ENCODE measurements at regions not wholly inside any gene's neighbourhood (a gene's known extent, or its start where the extent isn't known, plus 50 kb on each side); places are given as distances from the start of the nearest gene placed in this dataset.
"Not testable (repeated sequence)": the region's sequence is repeated elsewhere in the genome, so short reads cannot be mapped to it uniquely, and the experiment has no call there.

DNA sequence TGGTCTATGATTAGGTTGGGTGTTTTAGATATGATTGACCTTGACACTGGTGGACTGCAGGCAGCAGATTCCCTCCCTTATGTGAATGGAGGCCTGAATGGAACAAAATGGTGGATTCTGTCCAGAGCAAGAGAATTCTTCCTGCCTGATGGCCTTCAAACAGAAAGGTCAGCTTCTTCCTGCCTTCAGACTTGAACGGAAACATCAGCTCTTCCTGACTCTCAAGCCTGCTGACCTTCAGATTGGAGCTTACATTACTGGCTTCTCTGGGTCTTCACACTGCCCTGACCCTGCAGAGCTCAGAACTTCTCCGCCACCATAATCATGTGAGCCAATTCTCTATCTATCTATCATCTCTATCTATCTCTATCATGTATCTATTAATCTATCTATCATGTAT, 111.6 kb downstream of the RAMP3 start (continued):
- no peak for TF ChIP-seq FOXP4 (CRISPR knock-in tag; IDR thresholded peaks at IDR 0.05)

- no TSS peak for BruUV-seq (replicated peaks)
- TF ChIP-seq ZNF749 (CRISPR knock-in tag; IDR thresholded peaks at IDR 0.05; ENCODE audit: borderline replicate concordance): no peak
- Histone ChIP-seq H3K27ac (ENCODE audit: extremely low read length, insufficient read depth, low read length) (no peak overlapping the region), H3K4me3 (replicated peaks in 1 of 3; ENCODE audit: insufficient read depth in 1 of 3, low read depth in 2 of 3, low read length in 3 of 3) (no peak overlapping the region), H3K27me3 (ENCODE audit: control insufficient read depth in 1 of 2, insufficient read depth in 2 of 2, low read length in 2 of 2) (no peaks in the 10 kb centered on the region; a peak in 1 of 5 replicates), H4K20me1 (ENCODE audit: insufficient read depth, low read length) (no peaks in the 10 kb centered on the region), H3K4me2 (ENCODE audit: low read depth, low read length) (no peak overlapping the region), H3K9ac (ENCODE audit: insufficient read depth, low read depth, low read length) (no peak overlapping the region), H3K4me1 (ENCODE audit: insufficient read depth, low read length) (no peaks in the 10 kb centered on the region), H3K79me2 (ENCODE audit: insufficient read depth, low read length) (no peaks in the 10 kb centered on the region), H3K36me3 (replicated peaks in 1 of 2; ENCODE audit: control insufficient read depth in 1 of 2, insufficient read depth in 2 of 2, low read length in 2 of 2) (no peaks in the 10 kb centered on the region), H2AFZ (ENCODE audit: low read length) (no peak overlapping the region), H3K9me3 (ENCODE audit: low read length) (no peaks in the 10 kb centered on the region)
- WGBS (ENCODE audit: low lambda C conversion rate): 0% methylated on average over 4 of the region's 4 CpGs
- FAIRE-seq (no peak), ATAC-seq (no peak), DNase-seq (ENCODE audit: low spot score) (no peak)
- intact Hi-C loops (cut with micrococcal nuclease; ENCODE audit: unreplicated experiment): no loop called here
- ChIA-PET CTCF (ENCODE audit: low intra/inter-chr PET ratio, low total read pairs) (no interaction called here), POLR2A (no interaction called here)
- in situ Hi-C loops (cut with HindIII; ENCODE audit: extremely low pct_ligation_motif_present, low pct_unique_long_range_greater_than_20kb): no loop called here
Observed at GRCh38 chr7:45278763-45279398, 121.3 kb downstream of the RAMP3 start.

- ATAC-seq; H3K4me2 ChIP-seq (ENCODE audit: low read depth, low read length); BruUV-seq (replicated peaks); CTCF ChIA-PET (ENCODE audit: low intra/inter-chr PET ratio, low total read pairs); POLR2A ChIA-PET; FAIRE-seq; DNase-seq (ENCODE audit: low spot score); H3K36me3 ChIP-seq (replicated peaks in 1 of 2; ENCODE audit: control insufficient read depth in 1 of 2, insufficient read depth in 2 of 2, low read length in 2 of 2); H3K27ac ChIP-seq (ENCODE audit: extremely low read length, insufficient read depth, low read length); in situ Hi-C loops (cut with HindIII; ENCODE audit: extremely low pct_ligation_motif_present, low pct_unique_long_range_greater_than_20kb); H3K79me2 ChIP-seq (ENCODE audit: insufficient read depth, low read length); H3K9ac ChIP-seq (ENCODE audit: insufficient read depth, low read depth, low read length); H2AFZ ChIP-seq (ENCODE audit: low read length); H4K20me1 ChIP-seq (ENCODE audit: insufficient read depth, low read length); H3K4me3 ChIP-seq (replicated peaks in 1 of 3; ENCODE audit: insufficient read depth in 1 of 3, low read depth in 2 of 3, low read length in 3 of 3); intact Hi-C loops (cut with micrococcal nuclease; ENCODE audit: unreplicated experiment); H3K4me1 ChIP-seq (ENCODE audit: insufficient read depth, low read length); H3K27me3 ChIP-seq (ENCODE audit: control insufficient read depth in 1 of 2, insufficient read depth in 2 of 2, low read length in 2 of 2): not testable (repeated sequence)
- peaks cover 14% of the 10 kb centered on the region; the same call in 1 of the 2 replicates for H3K9me3 ChIP-seq (ENCODE audit: low read length)
Observed at GRCh38 chr7:45289611-45290010, 132.0 kb downstream of the RAMP3 start.
